Upper lobe of left lung (tissue), 4 donors: ENCODE measurements at regions not wholly inside any gene's neighbourhood (a gene's known extent, or its start where the extent isn't known, plus 50 kb on each side); places are given as distances from the start of the nearest gene placed in this dataset.

Experiments
- CTCF ChIP-seq, 6 experiments: fragments of 450-650 bp in 4 of 6; fragments of 200-600 bp in 2 of 6; sonication (generic) in 2 of 6; IDR thresholded peaks; one replicate each; pipeline ENCODE4 v1.5.1; 2016 to 2019; ENCODE audit warnings: antibody characterized with exemption in 6 of 6
- EP300 ChIP-seq, 4 donors: sonication (generic); formaldehyde crosslinking; IDR thresholded peaks; one replicate each; pipeline ENCODE4 v1.5.1; 2017; ENCODE audit warnings: antibody characterized with exemption in 4 of 4, control low read depth in 2 of 4
- POLR2A ChIP-seq, 4 donors: fragments of 450-650 bp; IDR thresholded peaks; one replicate each; pipeline ENCODE4 v1.5.1; 2016 to 2017; ENCODE audit warnings: antibody characterized with exemption in 4 of 4, mild to moderate bottlenecking in 2 of 4

- TF ChIP-seq CTCF (IDR thresholded peaks at IDR 0.05) (no peak), POLR2A (IDR thresholded peaks at IDR 0.05) (no peak), EP300 (IDR thresholded peaks at IDR 0.05) (no peak)
These were observed 113.3 kb downstream of the DIPK2A start for GRCh38 chr3:144084929-144085328.
